Effector CD4-positive, alpha-beta T cell (primary cell): ENCODE measurements at regions not wholly inside any gene's neighbourhood (a gene's known extent, or its start where the extent isn't known, plus 50 kb on each side); places are given as distances from the start of the nearest gene placed in this dataset.

Source experiments
- DNase-seq: peaks from one replicate; pipeline ENCODE4 v3.0.0-alpha.2; 2020

- DNase-seq = no peak
Measured at GRCh38 chr2:205902041-205902899, 183.7 kb downstream of the INO80D start.

- DNase-seq = no peak
Measured at GRCh38 chr2:205901491-205901890, 184.5 kb downstream of the INO80D start.

GRCh38 chr2:205898744-205899143 lies 187.2 kb downstream of the INO80D start:
- no peak for DNase-seq

- no peak for DNase-seq
Measured at GRCh38 chr2:205895981-205896655, 189.9 kb downstream of the INO80D start.

GRCh38 chr2:205892665-205893259 lies 193.2 kb downstream of the INO80D start:
- DNase-seq = no peak

- no peak for DNase-seq
Measured at GRCh38 chr2:205892251-205892655, 193.7 kb downstream of the INO80D start.

GRCh38 chr2:205889114-205889513 lies 196.9 kb downstream of the INO80D start:
- no peak for DNase-seq

- no peak for DNase-seq
Measured at GRCh38 chr2:205887637-205888036, 198.3 kb downstream of the INO80D start.

GRCh38 chr2:205885492-205886099 lies 200.4 kb downstream of the INO80D start:
- peak; percentile 46 for DNase-seq

- DNase-seq = no peak
Measured at GRCh38 chr2:205883965-205884364, 201.7 kb downstream of the NRP2 start.

GRCh38 chr2:205882806-205883425 lies 200.6 kb downstream of the NRP2 start:
- no peak for DNase-seq

- no peak for DNase-seq
Measured at GRCh38 chr2:205880048-205880447, 197.7 kb downstream of the NRP2 start.

GRCh38 chr2:205878999-205879762 lies 196.9 kb downstream of the NRP2 start:
- DNase-seq = no peak

- no peak for DNase-seq
Measured at GRCh38 chr2:205877496-205877895, 195.2 kb downstream of the NRP2 start.

GRCh38 chr2:205876127-205876526 lies 193.8 kb downstream of the NRP2 start:
- no peak for DNase-seq

GRCh38 chr2:205872716-205873115 lies 190.4 kb downstream of the NRP2 start:
- no peak for DNase-seq

GRCh38 chr2:205869439-205869838 lies 187.1 kb downstream of the NRP2 start:
- DNase-seq = no peak

GRCh38 chr2:205868773-205869333 lies 186.6 kb downstream of the NRP2 start:
- DNase-seq = no peak

GRCh38 chr2:205868053-205868452 lies 185.8 kb downstream of the NRP2 start:
- no peak for DNase-seq

- no peak for DNase-seq
Measured at GRCh38 chr2:205867371-205867770, 185.1 kb downstream of the NRP2 start.

- no peak for DNase-seq
Measured at GRCh38 chr2:205865905-205866441, 183.7 kb downstream of the NRP2 start.
